HG02885 (cell line): ENCODE measurements at regions not wholly inside any gene's neighbourhood (a gene's known extent, or its start where the extent isn't known, plus 50 kb on each side); places are given as distances from the start of the nearest gene placed in this dataset.
A peak's percentile ranks its signal among the peaks of the same experiment; 100 is the strongest.

ENCODE experiments used
- ATAC-seq: cut with Tn5 transposase; IDR thresholded peaks from one replicate; pipeline ENCODE4 v1.9.1; 2021; ENCODE audit warnings: mild to moderate bottlenecking; ENCODE audit not compliant: unreplicated experiment, poor library complexity

GRCh38 chr2:3101016-3101942 is 276.3 kb downstream of the EIPR1 start:
- no peak for ATAC-seq

DNA sequence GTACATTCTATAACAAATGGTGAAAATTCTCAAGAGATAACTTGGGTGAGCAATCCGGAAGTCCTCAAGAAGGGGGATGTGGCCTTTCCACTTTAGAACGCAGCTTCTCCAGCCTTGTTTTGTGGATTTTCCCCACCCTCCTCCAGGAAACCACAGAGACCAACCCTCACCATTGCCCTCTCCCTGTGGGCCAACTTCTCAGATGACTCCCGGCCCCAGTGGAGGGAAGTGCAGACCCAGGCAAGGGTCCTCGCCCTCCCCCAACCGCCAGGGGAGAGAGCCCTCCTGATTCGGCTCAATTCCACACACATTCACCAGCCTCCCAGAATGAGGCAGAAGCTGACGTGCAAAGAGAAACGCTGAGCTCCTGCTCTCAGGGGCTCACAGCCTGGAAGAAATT is 277.2 kb downstream of the EIPR1 start:
- no peak for ATAC-seq

DNA sequence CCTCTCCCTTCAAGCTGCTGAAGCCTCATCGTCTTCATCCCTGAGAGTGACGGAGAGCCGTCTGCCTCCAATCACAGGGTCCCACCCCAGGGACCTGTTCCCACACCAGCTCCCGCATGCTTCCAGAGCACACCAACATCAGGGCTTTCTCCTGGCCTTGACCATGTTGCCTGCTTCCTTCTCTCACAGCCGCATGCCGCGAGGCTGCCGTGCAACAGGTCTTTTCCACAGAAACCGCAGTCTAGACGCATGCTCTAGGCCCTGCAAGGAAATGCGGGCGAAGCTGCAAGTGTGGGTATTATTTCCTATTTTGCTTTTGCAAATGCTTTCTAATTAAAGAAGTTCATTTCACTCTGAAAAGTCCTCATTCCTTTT is 277.8 kb downstream of the EIPR1 start:
- peak; percentile 51 for ATAC-seq

DNA sequence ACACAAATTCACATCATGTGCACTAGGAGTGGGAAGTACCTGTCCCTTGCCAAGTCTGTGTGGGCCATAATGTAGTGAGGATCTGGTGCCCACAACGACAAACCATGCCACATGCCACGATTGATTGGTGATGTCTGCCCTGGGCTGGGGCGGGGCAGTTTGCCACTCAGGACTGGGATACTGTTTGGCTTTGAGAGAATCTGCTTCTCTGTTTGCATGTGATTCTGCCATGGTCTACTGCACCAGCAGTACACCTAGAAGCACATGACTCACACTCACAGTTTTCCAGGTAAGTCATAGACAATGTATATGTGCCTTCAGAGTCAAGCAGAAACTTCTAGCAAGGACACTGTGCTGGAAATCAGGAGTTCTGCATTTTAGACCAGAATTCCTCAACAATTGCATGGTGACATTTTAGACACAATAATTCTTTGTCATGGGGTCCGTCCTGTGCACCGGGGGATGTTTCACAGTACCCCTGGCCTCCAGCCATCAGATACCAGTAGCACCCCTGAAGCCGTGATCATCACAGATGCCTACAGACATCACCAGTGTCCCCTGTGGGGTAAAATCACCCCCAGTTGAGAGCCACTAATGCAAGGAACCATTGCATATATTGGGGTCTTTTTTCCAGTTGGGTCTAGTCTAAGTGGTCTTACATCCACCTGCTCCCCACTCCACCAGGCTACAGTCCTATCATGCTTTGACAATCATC is 278.3 kb downstream of the EIPR1 start:
- ATAC-seq = peak; percentile 17

- ATAC-seq = no peak
Measured at GRCh38 chr2:3098231-3098630, 279.4 kb downstream of the EIPR1 start.

DNA sequence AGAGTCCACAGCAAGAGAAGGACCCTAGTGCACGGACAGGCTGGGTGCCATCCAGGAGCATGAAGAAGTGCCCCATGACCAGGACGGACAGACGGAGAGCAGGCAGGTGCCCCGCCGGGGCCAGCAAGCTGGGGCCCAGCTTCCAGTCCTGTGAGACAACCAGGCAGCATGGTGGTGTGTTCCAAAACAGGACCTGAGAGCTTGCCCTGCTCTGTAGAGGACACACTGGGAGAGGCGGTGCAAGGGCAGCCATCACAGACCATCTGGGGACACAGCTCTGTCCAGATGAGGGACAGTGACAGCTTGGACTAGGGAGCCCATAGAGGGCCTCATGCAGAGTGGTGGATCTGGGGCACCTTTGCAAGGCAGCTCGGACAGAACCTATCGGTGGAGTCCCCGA is 279.8 kb downstream of the EIPR1 start:
- no peak for ATAC-seq

- no peak for ATAC-seq
Measured at GRCh38 chr2:3094999-3095958, 282.3 kb downstream of the EIPR1 start.

GRCh38 chr2:3094318-3094717 is 283.3 kb downstream of the EIPR1 start:
- no peak for ATAC-seq

DNA sequence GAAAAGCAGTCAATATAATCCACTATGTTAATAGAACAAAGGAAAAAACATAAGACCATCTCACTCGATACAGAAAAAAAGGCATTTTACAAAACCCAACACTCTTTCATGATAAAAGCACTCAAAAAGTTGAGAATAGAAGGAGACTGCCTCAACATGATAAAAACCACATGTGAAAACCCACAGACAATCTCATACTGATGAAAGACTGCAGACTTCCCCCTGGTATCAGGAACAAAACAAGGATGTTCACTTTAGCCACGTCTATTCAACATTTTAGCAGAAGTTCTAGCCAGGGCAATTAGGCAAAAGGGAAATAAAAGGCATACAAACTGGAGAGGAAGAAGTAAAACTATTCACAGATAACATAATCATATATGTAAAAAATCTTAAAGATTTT is 285.9 kb downstream of the EIPR1 start:
- ATAC-seq = no peak

- no peak for ATAC-seq
Measured at GRCh38 chr2:3082705-3083104, 294.9 kb downstream of the EIPR1 start.

DNA sequence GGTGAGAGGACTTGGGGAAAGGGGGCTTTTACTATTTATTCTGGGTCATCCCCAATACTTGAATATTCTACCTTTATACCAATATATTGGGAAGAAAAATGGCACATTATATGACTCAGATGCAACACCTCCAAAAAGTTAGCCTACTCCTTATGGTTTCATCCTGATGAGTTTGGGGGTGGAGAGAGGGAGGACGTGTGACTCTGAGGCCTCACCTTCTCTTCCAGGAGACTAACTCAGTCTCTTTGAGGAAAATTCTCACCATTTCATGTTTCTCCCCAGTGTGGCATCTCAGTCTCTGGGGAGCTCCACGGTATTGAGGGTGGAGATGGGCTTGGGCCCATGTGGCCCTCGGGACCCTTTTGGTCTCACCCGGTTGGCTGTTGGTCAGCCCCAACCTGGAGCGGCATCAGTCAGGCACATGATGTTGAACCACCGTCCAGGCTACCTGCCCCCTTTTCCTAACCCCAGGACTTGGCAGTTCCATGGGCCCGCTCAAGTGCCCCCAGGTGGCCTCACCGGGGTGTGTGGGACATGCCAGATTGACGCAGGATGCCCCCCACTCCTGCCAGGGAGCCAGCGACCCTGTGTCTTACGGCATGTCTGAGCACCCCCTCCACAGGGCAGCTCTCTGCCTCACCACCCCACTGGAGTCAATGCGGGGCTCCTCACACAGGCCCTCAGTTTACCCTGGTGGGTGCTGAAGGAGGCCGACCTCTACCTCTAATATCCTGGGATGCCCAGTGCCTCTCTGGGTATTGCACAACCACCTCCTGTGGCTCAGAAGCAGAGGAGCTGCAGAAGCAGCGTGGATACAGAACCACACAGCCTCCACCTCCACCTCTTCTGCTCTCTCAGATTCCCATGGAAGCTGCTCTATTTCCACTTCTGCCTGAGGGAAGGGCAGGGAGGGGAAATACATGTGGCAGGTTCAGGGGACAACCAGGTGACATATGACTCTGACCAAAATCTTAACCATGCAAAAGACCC is 297.4 kb downstream of the EIPR1 start:
- ATAC-seq = no peak

DNA sequence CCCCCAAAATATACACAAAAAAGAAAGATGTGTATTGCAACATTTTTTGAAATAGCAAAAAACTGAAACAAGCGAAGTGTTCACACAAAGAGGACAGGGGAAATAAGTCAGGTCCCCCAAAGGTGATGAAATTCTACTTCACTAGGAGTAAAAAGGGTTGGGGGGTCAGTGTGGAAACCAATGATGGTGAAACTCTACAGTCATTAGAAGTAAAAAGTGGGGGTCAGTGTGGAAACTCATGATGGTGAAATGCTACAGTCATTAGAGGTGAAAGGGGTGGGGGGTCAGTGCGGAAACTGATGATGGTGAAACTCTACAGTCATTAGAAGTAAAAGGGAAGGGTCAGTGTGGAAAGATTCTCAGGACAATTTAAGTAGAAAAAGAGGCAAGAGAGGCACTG is 298.2 kb downstream of the EIPR1 start:
- no peak for ATAC-seq

- ATAC-seq = no peak
Measured at GRCh38 chr2:3078684-3079083, 298.9 kb downstream of the EIPR1 start.

DNA sequence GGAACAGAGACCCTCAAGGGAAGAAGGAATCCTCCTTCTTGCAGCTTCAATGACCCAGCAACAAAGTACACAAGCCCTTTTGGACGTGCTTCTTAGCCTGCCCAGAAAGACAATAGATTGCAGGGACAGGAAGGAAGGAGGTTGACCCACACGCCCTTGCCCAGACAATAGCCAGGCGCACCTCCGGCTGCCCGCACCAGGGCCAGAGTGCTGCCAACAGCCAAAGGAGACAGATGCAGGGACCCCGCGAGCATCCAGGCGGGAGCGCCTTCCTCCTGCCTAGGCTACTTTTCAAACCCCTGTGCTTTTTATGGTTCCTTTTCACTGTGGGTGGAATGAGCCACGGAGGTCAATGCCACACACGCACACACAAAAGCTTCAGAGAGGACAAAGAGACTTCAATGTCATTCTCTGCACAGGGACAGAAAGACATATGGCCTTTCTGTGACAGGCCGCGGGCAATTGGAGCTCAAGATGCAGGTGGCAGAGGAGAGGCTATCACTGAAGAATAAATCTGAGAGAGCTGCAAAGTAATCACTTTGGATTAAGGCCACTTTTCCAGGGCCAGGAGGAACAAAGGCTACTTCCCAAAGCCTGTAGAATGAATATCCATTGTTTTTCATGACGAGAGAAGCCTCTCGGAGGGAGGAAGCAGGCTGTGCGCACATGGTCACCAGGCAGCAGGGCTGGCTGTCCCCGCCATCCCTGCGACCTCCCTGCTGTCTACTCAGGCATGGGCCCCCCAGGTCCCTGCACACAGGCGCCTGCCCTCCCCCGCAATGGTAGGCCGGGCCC is 300.6 kb downstream of the EIPR1 start:
- ATAC-seq = no peak

GRCh38 chr2:3075991-3076340 is 301.7 kb downstream of the EIPR1 start:
- ATAC-seq = no peak

- ATAC-seq = no peak
Measured at GRCh38 chr2:3075316-3075990, 302.2 kb downstream of the EIPR1 start.

DNA sequence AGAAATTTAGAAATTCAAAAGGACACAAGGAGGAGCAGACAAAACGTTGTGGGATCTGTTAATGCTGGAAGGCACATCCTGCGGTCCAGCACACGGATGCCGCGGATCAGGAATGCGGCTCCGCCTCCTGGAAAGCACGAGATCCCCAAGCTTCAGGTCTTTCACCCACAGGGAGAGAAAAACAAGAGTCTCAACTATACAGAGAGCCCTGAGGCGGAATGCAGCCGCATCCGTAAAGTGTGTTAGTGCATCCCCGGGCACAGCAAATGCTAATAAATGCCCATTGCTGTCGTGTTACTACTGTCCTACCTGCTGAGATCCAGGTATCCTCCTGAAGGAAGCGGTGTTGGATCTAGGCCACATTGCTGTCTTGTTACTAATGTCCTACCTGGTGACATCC is 303.9 kb downstream of the EIPR1 start:
- no peak for ATAC-seq

- no peak for ATAC-seq
Measured at GRCh38 chr2:3073041-3073595, 304.5 kb downstream of the EIPR1 start.
